Cardiac fibroblast (primary cell): ENCODE measurements at regions not wholly inside any gene's neighbourhood (a gene's known extent, or its start where the extent isn't known, plus 50 kb on each side); places are given as distances from the start of the nearest gene placed in this dataset.
"Not testable (repeated sequence)": the region's sequence is repeated elsewhere in the genome, so short reads cannot be mapped to it uniquely, and the experiment has no call there.

Source experiments
- DNase-seq, 2 donors: peaks; one replicate each; pipeline versions ENCODE4 v3.0.0 to v3.0.0-alpha.2; 2010; ENCODE audit warnings: low read depth in 2 of 2
- H3K4me3 ChIP-seq, 2 donors: replicated peaks in 1 of 2; 1 replicate in 1 of 2; 2 replicates in 1 of 2; pipeline ENCODE4 v1.5.1; 2011; ENCODE audit warnings: low read depth in 2 of 2, low read length in 2 of 2, mild to moderate bottlenecking in 2 of 2, moderate library complexity in 1 of 2
- CTCF ChIP-seq: IDR thresholded peaks from one replicate; pipeline ENCODE4 v1.5.1; 2011; ENCODE audit warnings: low read depth, mild to moderate bottlenecking, low read length, inconsistent platforms

GRCh38 chr1:157226739-157227138 is 88.5 kb upstream of the ETV3 start:
- H3K4me3 ChIP-seq: no peak overlapping the region
- no peak for DNase-seq
- no peak for TF ChIP-seq CTCF

- no peak for TF ChIP-seq CTCF
- no peak overlapping the region for H3K4me3 ChIP-seq
- no peak for DNase-seq
Measured at GRCh38 chr1:157219600-157219999, 81.4 kb upstream of the ETV3 start.

- TF ChIP-seq CTCF: no peak
- no peak for DNase-seq
- no peak overlapping the region for H3K4me3 ChIP-seq
Measured at GRCh38 chr1:157219182-157219581, 81.0 kb upstream of the ETV3 start.

GRCh38 chr1:157218671-157219070 is 80.5 kb upstream of the ETV3 start:
- no peak for TF ChIP-seq CTCF
- no peak for DNase-seq
- no peak overlapping the region for H3K4me3 ChIP-seq

GRCh38 chr1:157217486-157217885 is 79.3 kb upstream of the ETV3 start:
- DNase-seq: no peak
- H3K4me3 ChIP-seq: no peak overlapping the region
- no peak for TF ChIP-seq CTCF

- no peak for TF ChIP-seq CTCF
Measured at GRCh38 chr1:157213836-157214235, 75.6 kb upstream of the ETV3 start.

GRCh38 chr1:157209514-157209913 is 71.3 kb upstream of the ETV3 start:
- TF ChIP-seq CTCF: no peak
- no peak for DNase-seq

More at GRCh38 chr1:157213836-157214235, 75.6 kb upstream of the ETV3 start:
- DNase-seq: no peak
- no peak overlapping the region for H3K4me3 ChIP-seq

GRCh38 chr1:157205982-157206381 is 67.8 kb upstream of the ETV3 start:
- not testable (repeated sequence) for DNase-seq, H3K4me3 ChIP-seq

More at GRCh38 chr1:157209514-157209913, 71.3 kb upstream of the ETV3 start:
- no peak overlapping the region for H3K4me3 ChIP-seq
